PC-3 (cell line): ENCODE measurements at regions not wholly inside any gene's neighbourhood (a gene's known extent, or its start where the extent isn't known, plus 50 kb on each side); places are given as distances from the start of the nearest gene placed in this dataset.

Experiments
- EZH2 ChIP-seq: fragments of 300-600 bp; sonication (generic); IDR thresholded peaks from one replicate; pipeline ENCODE4 v1.6.1; 2017; ENCODE audit warnings: antibody characterized with exemption, mild to moderate bottlenecking, low read length; ENCODE audit not compliant: unreplicated experiment
- TF ChIP-seq, protein P1 (sequence below): fragments of 300-600 bp; sonication (generic); conservative IDR thresholded peaks from 2 replicates; pipeline ENCODE4 v1.5.1; 2017; ENCODE audit warnings: antibody characterized with exemption, low read depth, mild to moderate bottlenecking, low read length

DNA sequence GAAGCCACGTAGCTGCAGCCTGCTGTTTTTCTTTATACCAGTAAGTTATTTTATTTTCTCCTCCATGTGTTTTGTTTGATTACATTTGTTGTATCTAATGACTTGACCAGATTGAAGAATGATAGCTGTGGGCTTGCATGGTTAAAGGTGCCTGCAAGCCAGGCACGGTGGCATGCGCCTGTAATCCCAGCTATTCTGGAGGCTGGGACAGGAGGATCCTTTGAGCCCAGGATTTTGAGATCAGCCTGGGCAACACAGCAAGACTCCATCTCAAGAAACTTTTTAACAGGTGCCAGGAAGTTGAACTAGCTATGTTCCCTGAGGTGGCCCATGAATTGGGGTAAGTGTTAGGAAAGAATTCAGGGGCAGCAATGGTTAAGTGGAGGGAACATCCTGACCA lies 179.4 kb downstream of the IRS1 start:
- TF ChIP-seq, protein P1, sequence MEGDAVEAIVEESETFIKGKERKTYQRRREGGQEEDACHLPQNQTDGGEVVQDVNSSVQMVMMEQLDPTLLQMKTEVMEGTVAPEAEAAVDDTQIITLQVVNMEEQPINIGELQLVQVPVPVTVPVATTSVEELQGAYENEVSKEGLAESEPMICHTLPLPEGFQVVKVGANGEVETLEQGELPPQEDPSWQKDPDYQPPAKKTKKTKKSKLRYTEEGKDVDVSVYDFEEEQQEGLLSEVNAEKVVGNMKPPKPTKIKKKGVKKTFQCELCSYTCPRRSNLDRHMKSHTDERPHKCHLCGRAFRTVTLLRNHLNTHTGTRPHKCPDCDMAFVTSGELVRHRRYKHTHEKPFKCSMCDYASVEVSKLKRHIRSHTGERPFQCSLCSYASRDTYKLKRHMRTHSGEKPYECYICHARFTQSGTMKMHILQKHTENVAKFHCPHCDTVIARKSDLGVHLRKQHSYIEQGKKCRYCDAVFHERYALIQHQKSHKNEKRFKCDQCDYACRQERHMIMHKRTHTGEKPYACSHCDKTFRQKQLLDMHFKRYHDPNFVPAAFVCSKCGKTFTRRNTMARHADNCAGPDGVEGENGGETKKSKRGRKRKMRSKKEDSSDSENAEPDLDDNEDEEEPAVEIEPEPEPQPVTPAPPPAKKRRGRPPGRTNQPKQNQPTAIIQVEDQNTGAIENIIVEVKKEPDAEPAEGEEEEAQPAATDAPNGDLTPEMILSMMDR = no peak
- no peak for TF ChIP-seq EZH2
